ENCODE measurements at regions not wholly inside any gene's neighbourhood (a gene's known extent, or its start where the extent isn't known, plus 50 kb on each side); places are given as distances from the start of the nearest gene placed in this dataset.

GRCh38 chr10:4623757-4624420 is 202.1 kb upstream of the AKR1E2 start:
- H3K4me3 ChIP-seq (replicated peaks; ENCODE audit: insufficient read depth, low read length) = no peak overlapping the region
- H3K27ac ChIP-seq (replicated peaks) = no peak overlapping the region
- H3K27me3 ChIP-seq (ENCODE audit: insufficient read depth, poor library complexity, severe bottlenecking) = no peaks in the 10 kb centered on the region
- TF ChIP-seq SPI1 (IDR thresholded peaks at IDR 0.05; ENCODE audit: borderline replicate concordance, low read depth) = no peak
- no peak for TF ChIP-seq REST (IDR thresholded peaks at IDR 0.05; ENCODE audit: insufficient replicate concordance, low read depth)
- no peak for TF ChIP-seq GABPA (IDR thresholded peaks at IDR 0.05; ENCODE audit: low read depth)
- no peak for TF ChIP-seq POLR2AphosphoS5 (IDR thresholded peaks at IDR 0.05; ENCODE audit: low read depth)
- no peak for TF ChIP-seq CTCF (IDR thresholded peaks at IDR 0.05; ENCODE audit: insufficient read depth, low read length)
- no peak for DNase-seq (ENCODE audit: low read depth in 1 of 2, low spot score in 1 of 2)

GRCh38 chr10:4623200-4623599 is 202.8 kb upstream of the AKR1E2 start:
- H3K27me3 ChIP-seq (ENCODE audit: insufficient read depth, poor library complexity, severe bottlenecking) = no peaks in the 10 kb centered on the region
- TF ChIP-seq CTCF (IDR thresholded peaks at IDR 0.05; ENCODE audit: insufficient read depth, low read length) = no peak
- no peak for TF ChIP-seq POLR2AphosphoS5 (IDR thresholded peaks at IDR 0.05; ENCODE audit: low read depth)
- no peak for TF ChIP-seq REST (IDR thresholded peaks at IDR 0.05; ENCODE audit: insufficient replicate concordance, low read depth)
- no peak for TF ChIP-seq GABPA (IDR thresholded peaks at IDR 0.05; ENCODE audit: low read depth)
- TF ChIP-seq SPI1 (IDR thresholded peaks at IDR 0.05; ENCODE audit: borderline replicate concordance, low read depth) = no peak
- no peak for DNase-seq (ENCODE audit: low read depth in 1 of 2, low spot score in 1 of 2)
- H3K4me3 ChIP-seq (replicated peaks; ENCODE audit: insufficient read depth, low read length) = no peak overlapping the region
- H3K27ac ChIP-seq (replicated peaks) = no peak overlapping the region

- DNase-seq (ENCODE audit: low read depth in 1 of 2, low spot score in 1 of 2) = no peak
Observed at GRCh38 chr10:4622384-4622783, 203.6 kb upstream of the AKR1E2 start.

More at GRCh38 chr10:4622384-4622783, 203.6 kb upstream of the AKR1E2 start:
- Histone ChIP-seq H3K27ac (replicated peaks) (no peak overlapping the region), H3K4me3 (replicated peaks; ENCODE audit: insufficient read depth, low read length) (no peak overlapping the region), H3K27me3 (ENCODE audit: insufficient read depth, poor library complexity, severe bottlenecking) (no peaks in the 10 kb centered on the region)
- TF ChIP-seq GABPA (IDR thresholded peaks at IDR 0.05; ENCODE audit: low read depth) (no peak), SPI1 (IDR thresholded peaks at IDR 0.05; ENCODE audit: borderline replicate concordance, low read depth) (no peak), POLR2AphosphoS5 (IDR thresholded peaks at IDR 0.05; ENCODE audit: low read depth) (no peak), REST (IDR thresholded peaks at IDR 0.05; ENCODE audit: insufficient replicate concordance, low read depth) (no peak), CTCF (IDR thresholded peaks at IDR 0.05; ENCODE audit: insufficient read depth, low read length) (no peak)
